ENCODE measurements at regions not wholly inside any gene's neighbourhood (a gene's known extent, or its start where the extent isn't known, plus 50 kb on each side); places are given as distances from the start of the nearest gene placed in this dataset.

GRCh38 chr2:11940121-11940743, 193.8 kb downstream of the LPIN1 start:
- ATAC-seq (ENCODE audit: low read depth): no peak
- DNase-seq: no peak
- Histone ChIP-seq H3K79me2 (ENCODE audit: control insufficient read depth, insufficient read depth, low read length) (no peaks in the 10 kb centered on the region), H3K27me3 (replicated peaks in 1 of 4; ENCODE audit: control extremely low read depth in 1 of 4, control insufficient read depth in 3 of 4, insufficient read depth in 4 of 4, low read length in 3 of 4) (no peaks in the 10 kb centered on the region), H3K4me1 (ENCODE audit: control insufficient read depth in 2 of 2, insufficient read depth in 2 of 2, low read length in 2 of 2) (peaks cover 12% of the 10 kb centered on the region in 2 donors), H3K9me3 (ENCODE audit: control extremely low read depth in 1 of 3, control insufficient read depth in 2 of 3, insufficient read depth in 1 of 3, low read length in 2 of 3) (peaks cover 0 to 3% (median 0%) of the 10 kb centered on the region in 3 donors), H3K4me2 (replicated peaks; ENCODE audit: low read depth, low read length, poor library complexity, severe bottlenecking) (no peak overlapping the region), H3K27ac (ENCODE audit: low read length in 2 of 2) (no peak overlapping the region), H3K36me3 (replicated peaks in 1 of 2; ENCODE audit: control extremely low read depth in 1 of 2, control insufficient read depth in 1 of 2, extremely low read depth in 1 of 2, insufficient read depth in 2 of 2, low read length in 1 of 2) (no peaks in the 10 kb centered on the region), H3K4me3 (ENCODE audit: control extremely low read depth in 1 of 5, extremely low read depth in 1 of 5, insufficient read depth in 1 of 5, low read depth in 2 of 5, low read length in 4 of 5) (no peak overlapping the region), H3K9ac (ENCODE audit: low read length) (no peak overlapping the region), H4K20me1 (ENCODE audit: control insufficient read depth, insufficient read depth, low read length, poor library complexity, severe bottlenecking) (no peaks in the 10 kb centered on the region), H2AFZ (ENCODE audit: insufficient read depth, low read depth, low read length, poor library complexity, severe bottlenecking) (no peak overlapping the region)
- Mint-ChIP-seq H3K27ac (no peak overlapping the region), H3K4me3 (no peak overlapping the region), H3K4me1 (peaks cover 16% of the 10 kb centered on the region), H3K9me3 (ENCODE audit: insufficient read depth) (no peaks in the 10 kb centered on the region), H3K27me3 (no peaks in the 10 kb centered on the region)
- intact Hi-C loops (cut with micrococcal nuclease): no loop called here
- TF ChIP-seq EZH2 (IDR thresholded peaks at IDR 0.05; ENCODE audit: borderline replicate concordance, insufficient read depth, low read depth, low read length, poor library complexity, severe bottlenecking): no peak
- no peak for TF ChIP-seq CTCF (IDR thresholded peaks at IDR 0.05)
- ChIA-PET POLR2A (no interaction called here), CTCF (no interaction called here)
- WGBS (ENCODE audit: insufficient coverage): no CpG with 5 or more reads among the region's 3 CpGs

- ATAC-seq (ENCODE audit: low read depth): no peak
- H3K4me3 Mint-ChIP-seq: no peak overlapping the region
- intact Hi-C loops (cut with micrococcal nuclease): no loop called here
Observed at GRCh38 chr2:11940799-11941198, 194.4 kb downstream of the LPIN1 start.

More at GRCh38 chr2:11940799-11941198, 194.4 kb downstream of the LPIN1 start:
- Mint-ChIP-seq H3K9me3 (ENCODE audit: insufficient read depth) (no peaks in the 10 kb centered on the region), H3K27ac (no peak overlapping the region), H3K4me1 (peaks cover 21% of the 10 kb centered on the region), H3K27me3 (no peaks in the 10 kb centered on the region)
- H3K4me1 ChIP-seq (ENCODE audit: control insufficient read depth in 2 of 2, insufficient read depth in 2 of 2, low read length in 2 of 2): peaks cover 15 to 17% of the 10 kb centered on the region in 2 donors
- H2AFZ ChIP-seq (ENCODE audit: insufficient read depth, low read depth, low read length, poor library complexity, severe bottlenecking): no peak overlapping the region
- H3K36me3 ChIP-seq (replicated peaks in 1 of 2; ENCODE audit: control extremely low read depth in 1 of 2, control insufficient read depth in 1 of 2, extremely low read depth in 1 of 2, insufficient read depth in 2 of 2, low read length in 1 of 2): no peaks in the 10 kb centered on the region
- H3K79me2 ChIP-seq (ENCODE audit: control insufficient read depth, insufficient read depth, low read length): no peaks in the 10 kb centered on the region
- H3K4me2 ChIP-seq (replicated peaks; ENCODE audit: low read depth, low read length, poor library complexity, severe bottlenecking): no peak overlapping the region
- no peak overlapping the region for H3K4me3 ChIP-seq (ENCODE audit: control extremely low read depth in 1 of 5, extremely low read depth in 1 of 5, insufficient read depth in 1 of 5, low read depth in 2 of 5, low read length in 4 of 5)
- no peaks in the 10 kb centered on the region for H3K27me3 ChIP-seq (replicated peaks in 1 of 4; ENCODE audit: control extremely low read depth in 1 of 4, control insufficient read depth in 3 of 4, insufficient read depth in 4 of 4, low read length in 3 of 4)
- H3K9me3 ChIP-seq (ENCODE audit: control extremely low read depth in 1 of 3, control insufficient read depth in 2 of 3, insufficient read depth in 1 of 3, low read length in 2 of 3): peaks cover 0 to 3% (median 0%) of the 10 kb centered on the region in 3 donors
- ChIA-PET CTCF (no interaction called here), POLR2A (no interaction called here)
- no peak overlapping the region for H3K9ac ChIP-seq (ENCODE audit: low read length)
- TF ChIP-seq CTCF (IDR thresholded peaks at IDR 0.05) (no peak), EZH2 (IDR thresholded peaks at IDR 0.05; ENCODE audit: borderline replicate concordance, insufficient read depth, low read depth, low read length, poor library complexity, severe bottlenecking) (no peak)
- no peak overlapping the region for H3K27ac ChIP-seq (ENCODE audit: low read length in 2 of 2)
- 100% methylated on average over 2 of the region's 4 CpGs for WGBS (ENCODE audit: insufficient coverage)
- no peaks in the 10 kb centered on the region for H4K20me1 ChIP-seq (ENCODE audit: control insufficient read depth, insufficient read depth, low read length, poor library complexity, severe bottlenecking)
- no peak for DNase-seq

Data from B cell (primary cell).